Sciatic nerve (tissue), 2 donors: ENCODE measurements at regions not wholly inside any gene's neighbourhood (a gene's known extent, or its start where the extent isn't known, plus 50 kb on each side); places are given as distances from the start of the nearest gene placed in this dataset.
"Not testable (repeated sequence)": the region's sequence is repeated elsewhere in the genome, so short reads cannot be mapped to it uniquely, and the experiment has no call there.

Source experiments
- ATAC-seq: fragments of 200-7000 bp; cut with Tn5 transposase; one replicate; pipeline ENCODE4 v1.9.1; 2020; ENCODE audit warnings: mild to moderate bottlenecking, moderate library complexity
- DNase-seq: peaks from one replicate; pipeline ENCODE4 v3.0.0-alpha.2; 2020; ENCODE audit warnings: low spot score
- intact Hi-C: fragments of 100-400 bp; cut with DNase I; formaldehyde crosslinking; loops from one replicate; pipeline ENCODE4 v1.14.2; 2022
- donor health status: DM: no; HTN: no; CAD: no.
- donor health status: DM: no; HTN: no; CAD: no.

- intact Hi-C loops, result no loop called here
- DNase-seq, result no peak
- no peak for ATAC-seq
Observed at GRCh38 chr3:14057701-14058100, 67.0 kb downstream of the CHCHD4 start.

GRCh38 chr3:14047841-14048240, 76.8 kb downstream of the CHCHD4 start:
- no peak for ATAC-seq
- intact Hi-C loops, result no loop called here
- no peak for DNase-seq

- ATAC-seq (no peak), DNase-seq (no peak)
- intact Hi-C loops, result no loop called here
Observed at GRCh38 chr3:14047027-14047426, 77.6 kb downstream of the CHCHD4 start.

GRCh38 chr3:14042680-14043079, 82.0 kb downstream of the CHCHD4 start:
- intact Hi-C loops, result no loop called here
- ATAC-seq, result no peak
- no peak for DNase-seq

- ATAC-seq (no peak), DNase-seq (no peak)
- intact Hi-C loops, result no loop called here
Observed at GRCh38 chr3:14039149-14039548, 85.5 kb downstream of the CHCHD4 start.

- DNase-seq (no peak), ATAC-seq (no peak)
- intact Hi-C loops, result no loop called here
Observed at GRCh38 chr3:14037211-14037610, 87.5 kb downstream of the CHCHD4 start.

GRCh38 chr3:14033023-14033422, 91.6 kb downstream of the CHCHD4 start:
- DNase-seq (no peak), ATAC-seq (no peak)
- intact Hi-C loops, result no loop called here

- DNase-seq (no peak), ATAC-seq (no peak)
- intact Hi-C loops, result no loop called here
Observed at GRCh38 chr3:14031271-14031670, 93.4 kb downstream of the CHCHD4 start.

- DNase-seq, ATAC-seq, intact Hi-C loops: not testable (repeated sequence)
Observed at GRCh38 chr3:14029390-14029995, 95.2 kb downstream of the CHCHD4 start.

GRCh38 chr3:14028122-14028521, 96.5 kb downstream of the CHCHD4 start:
- intact Hi-C loops, ATAC-seq, DNase-seq: not testable (repeated sequence)

GRCh38 chr3:14019459-14019858, 105.2 kb downstream of the CHCHD4 start:
- intact Hi-C loops, result no loop called here
- DNase-seq (no peak), ATAC-seq (no peak)

GRCh38 chr3:14016900-14017475, 107.7 kb downstream of the CHCHD4 start:
- no peak for DNase-seq
- ATAC-seq, result no peak
- intact Hi-C loops, result no loop called here

GRCh38 chr3:14007006-14007405, 117.7 kb downstream of the CHCHD4 start:
- intact Hi-C loops, result no loop called here
- ATAC-seq, result no peak
- no peak for DNase-seq

- intact Hi-C loops, result no loop called here
- DNase-seq (no peak), ATAC-seq (no peak)
Observed at GRCh38 chr3:14001136-14001535, 121.3 kb upstream of the WNT7A start.

- ATAC-seq, result no peak
- no peak for DNase-seq
- intact Hi-C loops, result no loop called here
Observed at GRCh38 chr3:14000556-14000955, 120.7 kb upstream of the WNT7A start.

- intact Hi-C loops, result no loop called here
- no peak for ATAC-seq
Observed at GRCh38 chr3:13998831-13999230, 119.0 kb upstream of the WNT7A start.

GRCh38 chr3:13995216-13995615, 115.3 kb upstream of the WNT7A start:
- DNase-seq, intact Hi-C loops: not testable (repeated sequence)

More at GRCh38 chr3:13998831-13999230, 119.0 kb upstream of the WNT7A start:
- no peak for DNase-seq

GRCh38 chr3:13988925-13989324, 109.1 kb upstream of the WNT7A start:
- DNase-seq, ATAC-seq, intact Hi-C loops: not testable (repeated sequence)

More at GRCh38 chr3:13995216-13995615, 115.3 kb upstream of the WNT7A start:
- not testable (repeated sequence) for ATAC-seq

- intact Hi-C loops, result no loop called here
- DNase-seq (no peak), ATAC-seq (no peak)
Observed at GRCh38 chr3:13976469-13976868, 96.6 kb upstream of the WNT7A start.

GRCh38 chr3:13975686-13976085, 95.8 kb upstream of the WNT7A start:
- DNase-seq, result no peak
- ATAC-seq, result no peak
- intact Hi-C loops, result no loop called here
